HL-60 (cell line): ENCODE measurements at regions not wholly inside any gene's neighbourhood (a gene's known extent, or its start where the extent isn't known, plus 50 kb on each side); places are given as distances from the start of the nearest gene placed in this dataset.
A peak's percentile ranks its signal among the peaks of the same experiment; 100 is the strongest.

Experiments
- DNase-seq, 2 experiments: peaks; one replicate each; pipeline ENCODE4 v3.0.0-alpha.2; 2010 to 2020; ENCODE audit warnings: low read depth in 1 of 2, low spot score in 1 of 2
- H3K27ac ChIP-seq: fragments of 250-450 bp; sonication (Bioruptor Pico); replicated peaks from 2 replicates; pipeline ENCODE4 v1.5.1; 2020; ENCODE audit warnings: mild to moderate bottlenecking, moderate library complexity
- H3K27me3 ChIP-seq: fragments of 250-450 bp; sonication (Bioruptor Pico); 2 replicates; pipeline ENCODE4 v1.5.1; 2021; ENCODE audit warnings: mild to moderate bottlenecking, moderate library complexity; ENCODE audit not compliant: insufficient read depth, poor library complexity, severe bottlenecking
- H3K4me3 ChIP-seq: replicated peaks from 2 replicates; pipeline ENCODE4 v1.5.1; 2011; ENCODE audit warnings: mild to moderate bottlenecking, control low read depth, low read length; ENCODE audit not compliant: insufficient read depth
- GABPA ChIP-seq: IDR thresholded peaks from 2 replicates; pipeline ENCODE4 v1.6.1; 2012; ENCODE audit warnings: low read depth
- POLR2AphosphoS5 ChIP-seq: IDR thresholded peaks from 2 replicates; pipeline ENCODE4 v1.6.1; 2012; ENCODE audit warnings: low read depth
- SPI1 ChIP-seq: IDR thresholded peaks from 2 replicates; pipeline ENCODE4 v1.6.1; 2012; ENCODE audit warnings: low read depth, mild to moderate bottlenecking, borderline replicate concordance
- TF ChIP-seq, protein P1 (sequence below): IDR thresholded peaks from 2 replicates; pipeline ENCODE4 v1.6.1; 2012; ENCODE audit warnings: low read depth; ENCODE audit not compliant: insufficient replicate concordance
- TF ChIP-seq, protein P2 (sequence below): IDR thresholded peaks from one replicate; pipeline ENCODE4 v1.5.1; 2011; ENCODE audit warnings: low read length, control low read depth, inconsistent platforms; ENCODE audit not compliant: insufficient read depth

DNA sequence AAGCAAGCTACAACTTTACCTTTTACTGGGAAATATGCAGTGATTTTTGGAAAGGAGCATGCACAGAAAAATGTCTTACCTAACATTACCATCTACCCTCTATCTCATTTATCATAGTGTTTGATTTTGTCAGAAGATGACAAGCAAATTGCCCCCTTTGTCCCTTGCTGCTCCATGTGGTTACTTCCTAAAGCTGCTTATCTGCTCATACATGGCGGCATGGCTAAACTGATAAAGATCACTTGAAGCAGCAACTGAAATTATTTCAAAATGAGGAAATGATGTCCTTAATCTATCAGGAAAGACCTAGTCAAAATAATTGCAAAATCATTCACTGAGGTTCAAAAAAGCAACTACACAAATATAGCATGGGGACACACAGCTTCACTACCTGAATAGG, 1198.5 kb upstream of the SORCS1 start:
- Histone ChIP-seq H3K4me3 (no peak overlapping the region), H3K27ac (no peak overlapping the region), H3K27me3 (no peaks in the 10 kb centered on the region)
- no peak for TF ChIP-seq SPI1
- TF ChIP-seq, protein P1, sequence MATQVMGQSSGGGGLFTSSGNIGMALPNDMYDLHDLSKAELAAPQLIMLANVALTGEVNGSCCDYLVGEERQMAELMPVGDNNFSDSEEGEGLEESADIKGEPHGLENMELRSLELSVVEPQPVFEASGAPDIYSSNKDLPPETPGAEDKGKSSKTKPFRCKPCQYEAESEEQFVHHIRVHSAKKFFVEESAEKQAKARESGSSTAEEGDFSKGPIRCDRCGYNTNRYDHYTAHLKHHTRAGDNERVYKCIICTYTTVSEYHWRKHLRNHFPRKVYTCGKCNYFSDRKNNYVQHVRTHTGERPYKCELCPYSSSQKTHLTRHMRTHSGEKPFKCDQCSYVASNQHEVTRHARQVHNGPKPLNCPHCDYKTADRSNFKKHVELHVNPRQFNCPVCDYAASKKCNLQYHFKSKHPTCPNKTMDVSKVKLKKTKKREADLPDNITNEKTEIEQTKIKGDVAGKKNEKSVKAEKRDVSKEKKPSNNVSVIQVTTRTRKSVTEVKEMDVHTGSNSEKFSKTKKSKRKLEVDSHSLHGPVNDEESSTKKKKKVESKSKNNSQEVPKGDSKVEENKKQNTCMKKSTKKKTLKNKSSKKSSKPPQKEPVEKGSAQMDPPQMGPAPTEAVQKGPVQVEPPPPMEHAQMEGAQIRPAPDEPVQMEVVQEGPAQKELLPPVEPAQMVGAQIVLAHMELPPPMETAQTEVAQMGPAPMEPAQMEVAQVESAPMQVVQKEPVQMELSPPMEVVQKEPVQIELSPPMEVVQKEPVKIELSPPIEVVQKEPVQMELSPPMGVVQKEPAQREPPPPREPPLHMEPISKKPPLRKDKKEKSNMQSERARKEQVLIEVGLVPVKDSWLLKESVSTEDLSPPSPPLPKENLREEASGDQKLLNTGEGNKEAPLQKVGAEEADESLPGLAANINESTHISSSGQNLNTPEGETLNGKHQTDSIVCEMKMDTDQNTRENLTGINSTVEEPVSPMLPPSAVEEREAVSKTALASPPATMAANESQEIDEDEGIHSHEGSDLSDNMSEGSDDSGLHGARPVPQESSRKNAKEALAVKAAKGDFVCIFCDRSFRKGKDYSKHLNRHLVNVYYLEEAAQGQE = no peak
- TF ChIP-seq, protein P2, sequence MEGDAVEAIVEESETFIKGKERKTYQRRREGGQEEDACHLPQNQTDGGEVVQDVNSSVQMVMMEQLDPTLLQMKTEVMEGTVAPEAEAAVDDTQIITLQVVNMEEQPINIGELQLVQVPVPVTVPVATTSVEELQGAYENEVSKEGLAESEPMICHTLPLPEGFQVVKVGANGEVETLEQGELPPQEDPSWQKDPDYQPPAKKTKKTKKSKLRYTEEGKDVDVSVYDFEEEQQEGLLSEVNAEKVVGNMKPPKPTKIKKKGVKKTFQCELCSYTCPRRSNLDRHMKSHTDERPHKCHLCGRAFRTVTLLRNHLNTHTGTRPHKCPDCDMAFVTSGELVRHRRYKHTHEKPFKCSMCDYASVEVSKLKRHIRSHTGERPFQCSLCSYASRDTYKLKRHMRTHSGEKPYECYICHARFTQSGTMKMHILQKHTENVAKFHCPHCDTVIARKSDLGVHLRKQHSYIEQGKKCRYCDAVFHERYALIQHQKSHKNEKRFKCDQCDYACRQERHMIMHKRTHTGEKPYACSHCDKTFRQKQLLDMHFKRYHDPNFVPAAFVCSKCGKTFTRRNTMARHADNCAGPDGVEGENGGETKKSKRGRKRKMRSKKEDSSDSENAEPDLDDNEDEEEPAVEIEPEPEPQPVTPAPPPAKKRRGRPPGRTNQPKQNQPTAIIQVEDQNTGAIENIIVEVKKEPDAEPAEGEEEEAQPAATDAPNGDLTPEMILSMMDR = no peak
- TF ChIP-seq GABPA = no peak
- TF ChIP-seq POLR2AphosphoS5 = no peak
- DNase-seq = peak in 1 of 2 experiments; percentile 38

DNA sequence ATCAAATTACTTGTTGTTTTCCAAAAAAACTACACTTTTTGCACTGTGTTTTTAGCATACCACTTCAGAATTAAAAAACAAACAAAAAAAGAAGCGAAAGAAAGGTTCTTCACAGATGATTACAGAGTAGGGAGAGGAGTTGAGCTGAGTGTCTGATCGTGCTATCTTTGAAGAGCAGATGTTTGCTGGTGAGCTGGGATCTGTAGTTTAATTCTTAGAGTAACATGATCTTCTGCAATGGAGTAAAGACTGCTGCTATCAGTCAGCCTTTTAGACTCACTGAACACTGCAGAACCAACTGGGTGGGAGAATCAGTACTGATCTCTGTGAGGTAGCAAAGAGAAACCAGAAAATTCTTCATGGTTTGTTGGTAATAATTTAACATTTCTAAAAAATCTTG, 1197.8 kb upstream of the SORCS1 start:
- DNase-seq = no peak
- H3K27ac ChIP-seq = no peak overlapping the region
- no peak overlapping the region for H3K4me3 ChIP-seq
- no peaks in the 10 kb centered on the region for H3K27me3 ChIP-seq
- TF ChIP-seq, protein P2 = no peak
- no peak for TF ChIP-seq SPI1
- TF ChIP-seq GABPA = no peak

DNA sequence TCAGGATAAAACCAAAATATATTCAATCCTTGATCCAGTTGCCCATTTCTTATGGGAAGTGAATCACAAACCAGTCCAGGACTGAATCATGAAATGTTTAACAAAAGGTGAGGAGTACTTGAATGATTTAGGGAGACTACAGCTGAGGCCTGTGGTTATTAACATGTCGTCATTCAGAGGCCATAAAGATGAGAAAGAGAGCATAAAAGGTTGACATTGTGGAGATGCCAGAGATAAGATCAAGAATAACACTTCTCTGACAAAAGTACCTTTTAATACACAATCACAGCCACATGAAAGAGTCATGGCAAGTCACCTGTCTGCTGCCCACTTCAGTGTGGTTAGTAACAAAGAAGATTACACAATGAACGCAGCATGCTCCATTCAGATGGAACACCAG, 1195.7 kb upstream of the SORCS1 start:
- TF ChIP-seq, protein P1 = no peak
- TF ChIP-seq SPI1 (no peak), GABPA (no peak), POLR2AphosphoS5 (no peak)
- TF ChIP-seq, protein P2 = no peak
- Histone ChIP-seq H3K4me3 (no peak overlapping the region), H3K27me3 (no peaks in the 10 kb centered on the region), H3K27ac (no peak overlapping the region)
- no peak for DNase-seq

DNA sequence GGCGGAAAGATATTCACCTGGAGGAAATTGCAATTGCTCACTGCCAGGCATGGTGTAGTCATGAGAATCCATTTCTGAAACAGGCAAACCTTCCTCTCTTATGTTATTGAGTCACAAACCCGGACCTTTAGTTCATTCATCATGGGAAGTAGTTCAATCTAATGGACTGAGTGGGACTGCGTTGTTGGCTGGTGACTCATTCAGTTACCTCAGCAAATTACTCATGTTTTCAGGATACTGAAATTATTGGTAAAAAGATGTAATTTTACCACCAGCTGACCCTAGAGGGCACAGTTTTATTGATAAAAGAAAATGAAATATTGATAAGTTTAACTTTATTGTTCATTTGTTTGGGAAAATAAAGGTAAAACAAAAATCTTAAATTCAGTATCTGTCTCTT, 1194.4 kb upstream of the SORCS1 start:
- no peaks in the 10 kb centered on the region for H3K27me3 ChIP-seq
- TF ChIP-seq, protein P1 = no peak
- TF ChIP-seq POLR2AphosphoS5 = no peak
- TF ChIP-seq SPI1 = no peak
- TF ChIP-seq GABPA = no peak
- TF ChIP-seq, protein P2 = no peak
- H3K27ac ChIP-seq = no peak overlapping the region
- peak in 1 of 2 experiments; percentile 7 for DNase-seq
- H3K4me3 ChIP-seq = no peak overlapping the region
